SK-N-MC (cell line): ENCODE measurements at regions not wholly inside any gene's neighbourhood (a gene's known extent, or its start where the extent isn't known, plus 50 kb on each side); places are given as distances from the start of the nearest gene placed in this dataset.

Source experiments
- EZH2 ChIP-seq: fragments of 200-600 bp; sonication (generic); IDR thresholded peaks from one replicate; pipeline ENCODE4 v1.6.1; 2017; ENCODE audit warnings: antibody characterized with exemption
- POLR2AphosphoS5 ChIP-seq: IDR thresholded peaks from 2 replicates; pipeline ENCODE4 v1.6.1; 2012; ENCODE audit warnings: mild to moderate bottlenecking, low read depth, low read length, borderline replicate concordance

DNA sequence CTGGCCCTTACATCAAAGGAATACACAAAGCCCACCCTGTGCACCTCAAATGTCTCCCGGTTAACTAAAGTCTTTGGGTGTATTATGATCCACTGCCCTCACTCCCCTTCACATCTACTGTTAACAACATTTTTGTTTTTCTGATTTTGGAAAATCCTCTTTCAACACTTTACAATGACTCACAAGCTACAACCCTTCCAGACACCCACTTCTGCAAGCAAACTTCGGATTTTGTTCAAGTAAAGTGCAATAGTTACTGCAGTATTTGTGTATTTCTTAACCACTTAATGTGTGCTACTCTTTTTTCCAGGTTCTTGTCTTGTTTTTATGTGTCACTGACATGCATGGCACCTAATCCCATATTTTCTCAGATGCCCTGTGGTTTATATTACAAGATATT lies 101.1 kb downstream of the EDNRB start:
- no peak for TF ChIP-seq POLR2AphosphoS5
- no peak for TF ChIP-seq EZH2
